K562 (cell line): ENCODE measurements at regions not wholly inside any gene's neighbourhood (a gene's known extent, or its start where the extent isn't known, plus 50 kb on each side); places are given as distances from the start of the nearest gene placed in this dataset.

ENCODE experiments used
- ATAC-seq: fragments of 200-7000 bp; cut with Tn5 transposase; 3 replicates; pipeline ENCODE4 v1.9.1; 2020; ENCODE audit warnings: moderate library complexity
- BruUV-seq: library from RNA; stranded (reverse); fragments of 400-500 nt; replicated peaks from 2 replicates; lab custom pipeline; 2021; lab: Mats Ljungman, UMichigan
- CTCF ChIA-PET: fragments of 300-600 bp; formaldehyde crosslinking; extraction: SDS; loops from one replicate; lab custom pipeline; 2021; ENCODE audit warnings: low intra/inter-chr PET ratio; lab: Yijun Ruan, JAX
- POLR2A ChIA-PET: fragments of 300-600, 350-650 bp; sonication (Branson Sonifier 250); formaldehyde crosslinking; extraction: SDS; loops from one replicate; lab custom pipeline; 2021; ENCODE audit warnings: antibody characterized with exemption, inconsistent platforms; lab: Yijun Ruan, JAX
- DNase-seq, 4 experiments: peaks; one replicate each; pipeline versions ENCODE4 v3.0.0 to v3.0.0-alpha.2; 2011 to 2018; ENCODE audit warnings: low spot score in 3 of 4, mixed read lengths in 3 of 4; ENCODE audit errors: extremely low read depth in 1 of 4
- FAIRE-seq: peaks from 2 replicates; lab custom pipeline; 2011; peaks lifted over from hg19 to GRCh38; lab: Jason Lieb, UNC
- H2AFZ ChIP-seq: 2 replicates; pipeline ENCODE4 v1.6.0; 2011; ENCODE audit warnings: low read depth, low read length, control low read depth, inconsistent platforms
- H3K27ac ChIP-seq: fragments of 200-600 bp; 3 replicates; pipeline ENCODE4 v1.8.0; 2011; ENCODE audit warnings: low read depth, mild to moderate bottlenecking, control low read depth, inconsistent platforms, low read length, moderate library complexity, mixed read lengths; ENCODE audit errors: extremely low read depth
- H3K27me3 ChIP-seq, 2 experiments: fragments of 300-600 bp in 1 of 2; 2 replicates in 1 of 2; 3 replicates in 1 of 2; pipeline versions ENCODE4 v1.6.0 to v1.8.0; 2011; ENCODE audit warnings: inconsistent platforms in 2 of 2, low read length in 2 of 2, mild to moderate bottlenecking in 1 of 2, mixed read lengths in 1 of 2, moderate library complexity in 1 of 2; ENCODE audit not compliant: control insufficient read depth in 2 of 2, insufficient read depth in 2 of 2
- H3K36me3 ChIP-seq: fragments of 300-600 bp; 3 replicates; pipeline ENCODE4 v1.8.0; 2011; ENCODE audit warnings: mild to moderate bottlenecking, low read length, inconsistent platforms; ENCODE audit not compliant: control insufficient read depth, insufficient read depth
- H3K4me1 ChIP-seq, 2 experiments: fragments of 200-600 bp in 1 of 2; replicated peaks in 1 of 2; 2 replicates in 1 of 2; 3 replicates in 1 of 2; pipeline versions ENCODE4 v1.5.1 to v1.8.0; 2011; ENCODE audit warnings: inconsistent platforms in 2 of 2, low read length in 2 of 2, mild to moderate bottlenecking in 1 of 2, mixed read lengths in 1 of 2, moderate library complexity in 1 of 2; ENCODE audit not compliant: control insufficient read depth in 2 of 2, insufficient read depth in 2 of 2
- H3K4me2 ChIP-seq: 2 replicates; pipeline ENCODE4 v1.6.1; 2011; ENCODE audit warnings: low read length, control low read depth, inconsistent platforms, mixed read lengths; ENCODE audit not compliant: insufficient read depth
- H3K4me3 ChIP-seq: fragments of 200-600 bp; sonication (generic), shearing (Covaris generic); 2 replicates; pipeline ENCODE4 v1.5.1; 2016; ENCODE audit warnings: control low read depth, inconsistent platforms
- H3K79me2 ChIP-seq: fragments of 200-600 bp; 3 replicates; pipeline ENCODE4 v1.8.0; 2011; ENCODE audit warnings: low read length, inconsistent platforms; ENCODE audit not compliant: control insufficient read depth, insufficient read depth
- H3K9ac ChIP-seq, 2 experiments: 2 replicates each; pipeline versions ENCODE4 v1.6.0 to v1.6.1; 2011; ENCODE audit warnings: low read depth in 2 of 2, low read length in 2 of 2, control low read depth in 1 of 2, inconsistent platforms in 1 of 2, mild to moderate bottlenecking in 1 of 2, mixed read lengths in 1 of 2; ENCODE audit not compliant: insufficient read depth in 1 of 2
- H3K9me1 ChIP-seq: one replicate; pipeline ENCODE4 v1.6.0; 2011; ENCODE audit warnings: inconsistent platforms, mild to moderate bottlenecking, low read length, moderate library complexity; ENCODE audit not compliant: control insufficient read depth, insufficient read depth
- H3K9me3 ChIP-seq: replicated peaks from 2 replicates; pipeline ENCODE4 v1.5.1; 2011; ENCODE audit warnings: low read depth, low read length, inconsistent platforms; ENCODE audit not compliant: control insufficient read depth, insufficient read depth
- H4K20me1 ChIP-seq: replicated peaks from 2 replicates; pipeline ENCODE4 v1.6.1; 2011; ENCODE audit warnings: low read length, inconsistent platforms, mixed read lengths; ENCODE audit not compliant: control insufficient read depth, insufficient read depth
- DACH1 ChIP-seq: fragments of 450-650 bp; IDR thresholded peaks from 2 replicates; pipeline ENCODE4 v1.6.1; 2018; ENCODE audit not compliant: partially characterized antibody
- EWSR1 ChIP-seq: fragments of 450-650 bp; IDR thresholded peaks from 2 replicates; pipeline ENCODE4 v1.6.1; 2018; ENCODE audit warnings: borderline replicate concordance, mild to moderate bottlenecking, low read depth, moderate library complexity; ENCODE audit not compliant: partially characterized antibody
- HDAC8 ChIP-seq: fragments of 450-650 bp; IDR thresholded peaks from 2 replicates; pipeline ENCODE4 v1.6.1; 2016; ENCODE audit warnings: mild to moderate bottlenecking, missing genetic modification characterization, moderate library complexity, missing compliant biosample characterization
- HMG20A ChIP-seq: fragments of 450-650 bp; formaldehyde crosslinking; conservative IDR thresholded peaks from 2 replicates; pipeline ENCODE4 v1.4.0; 2020; ENCODE audit warnings: mild to moderate bottlenecking, mixed read lengths
- HMG20B ChIP-seq: fragments of 250-450 bp; sonication (Bioruptor Pico); IDR thresholded peaks from 2 replicates; pipeline ENCODE4 v1.5.0; 2021; ENCODE audit warnings: mild to moderate bottlenecking
- MTF1 ChIP-seq: fragments of 250-450 bp; sonication (Bioruptor Pico); IDR thresholded peaks from 2 replicates; pipeline ENCODE4 v1.9.0; 2021; ENCODE audit warnings: moderate library complexity, mild to moderate bottlenecking, inconsistent platforms, borderline replicate concordance
- NFE2L1 ChIP-seq: fragments of 450-650 bp; IDR thresholded peaks from 2 replicates; pipeline ENCODE4 v1.6.1; 2016; ENCODE audit warnings: missing genetic modification characterization, low read depth, mild to moderate bottlenecking, missing compliant biosample characterization, moderate library complexity, borderline replicate concordance
- PHF8 ChIP-seq: fragments of 200-600 bp; sonication (generic); IDR thresholded peaks from 2 replicates; pipeline ENCODE4 v1.6.1; 2012; ENCODE audit warnings: mixed run types, mild to moderate bottlenecking, inconsistent platforms, low read length, moderate library complexity, borderline replicate concordance
- SUPT5H ChIP-seq: fragments of 450-650 bp; IDR thresholded peaks from 2 replicates; pipeline ENCODE4 v1.6.1; 2016
- TCF7 ChIP-seq: sonication (generic); IDR thresholded peaks from 2 replicates; pipeline ENCODE4 v1.6.1; 2016; ENCODE audit warnings: antibody characterized with exemption, borderline replicate concordance
- ZNF324 ChIP-seq: fragments of 250-450 bp; sonication (Bioruptor Pico); IDR thresholded peaks from 2 replicates; pipeline ENCODE4 v1.4.0; 2020; ENCODE audit warnings: mild to moderate bottlenecking
- WGBS: fragments of 100-300 bp; shearing (Covaris generic); methylation state at CpG from one replicate; pipeline ENCODE4 v1.1.6; 2016; ENCODE audit warnings: low coverage, mixed read lengths; ENCODE audit not compliant: insufficient coverage; ENCODE audit errors: missing lambda C conversion rate; 5-methylcytosine and 5-hydroxymethylcytosine counted together
- in situ Hi-C: fragments of 300-500 bp; cut with MboI; formaldehyde crosslinking; loops from 4 replicates; pipeline ENCODE4 v1.15.0; 2018; ENCODE audit warnings: inconsistent platforms, mixed read lengths
- intact Hi-C: fragments of 100-400 bp; cut with micrococcal nuclease; formaldehyde crosslinking; loops from 2 replicates; pipeline ENCODE4 v1.14.2; 2022
- TF ChIP-seq, protein P1 (sequence below): fragments of 250-450 bp; sonication (Bioruptor Pico); IDR thresholded peaks from 2 replicates; pipeline ENCODE4 v1.8.0; 2021; ENCODE audit warnings: moderate library complexity, mild to moderate bottlenecking, inconsistent platforms
- TF ChIP-seq, protein P2 (sequence below): IDR thresholded peaks from 2 replicates; pipeline ENCODE4 v1.6.1; 2011; ENCODE audit warnings: borderline replicate concordance, low read depth, mild to moderate bottlenecking, moderate library complexity, low read length; ENCODE audit not compliant: insufficient read depth, poor library complexity, severe bottlenecking
- TF ChIP-seq, protein P3 (sequence below): IDR thresholded peaks from 3 replicates; pipeline ENCODE4 v1.6.1; 2011; ENCODE audit warnings: borderline replicate concordance, mild to moderate bottlenecking, moderate library complexity; ENCODE audit not compliant: insufficient read length; ENCODE audit errors: extremely low read depth
- TF ChIP-seq, protein P4 (sequence below): fragments of 450-650 bp; formaldehyde crosslinking; IDR thresholded peaks from 2 replicates; pipeline ENCODE4 v1.4.0; 2020; ENCODE audit warnings: mild to moderate bottlenecking, moderate library complexity

DNA sequence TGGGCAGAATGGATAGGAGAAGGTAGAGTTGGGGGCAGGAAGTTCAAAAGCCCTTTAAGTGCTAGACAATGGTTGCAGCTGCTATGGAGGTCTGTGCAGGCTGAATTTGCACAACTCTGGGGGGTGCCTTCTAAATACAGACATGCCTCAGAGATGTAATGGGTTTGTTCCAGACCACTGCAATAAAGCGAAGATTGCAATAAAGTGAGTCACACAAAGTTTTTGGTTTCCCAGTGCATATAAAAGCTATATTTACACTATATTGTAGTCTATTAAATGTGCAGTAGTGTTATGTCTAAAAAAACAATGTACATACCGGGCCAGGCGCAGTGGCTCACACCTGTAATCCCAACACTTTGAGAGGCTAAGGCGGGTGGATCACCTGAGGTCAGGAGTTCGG lies 60.5 kb upstream of the MYOCD start:
- BruUV-seq: no TSS peak
- TF ChIP-seq, protein P1, sequence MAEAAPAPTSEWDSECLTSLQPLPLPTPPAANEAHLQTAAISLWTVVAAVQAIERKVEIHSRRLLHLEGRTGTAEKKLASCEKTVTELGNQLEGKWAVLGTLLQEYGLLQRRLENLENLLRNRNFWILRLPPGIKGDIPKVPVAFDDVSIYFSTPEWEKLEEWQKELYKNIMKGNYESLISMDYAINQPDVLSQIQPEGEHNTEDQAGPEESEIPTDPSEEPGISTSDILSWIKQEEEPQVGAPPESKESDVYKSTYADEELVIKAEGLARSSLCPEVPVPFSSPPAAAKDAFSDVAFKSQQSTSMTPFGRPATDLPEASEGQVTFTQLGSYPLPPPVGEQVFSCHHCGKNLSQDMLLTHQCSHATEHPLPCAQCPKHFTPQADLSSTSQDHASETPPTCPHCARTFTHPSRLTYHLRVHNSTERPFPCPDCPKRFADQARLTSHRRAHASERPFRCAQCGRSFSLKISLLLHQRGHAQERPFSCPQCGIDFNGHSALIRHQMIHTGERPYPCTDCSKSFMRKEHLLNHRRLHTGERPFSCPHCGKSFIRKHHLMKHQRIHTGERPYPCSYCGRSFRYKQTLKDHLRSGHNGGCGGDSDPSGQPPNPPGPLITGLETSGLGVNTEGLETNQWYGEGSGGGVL (CRISPR knock-in tag): no peak
- TF ChIP-seq SUPT5H (no peak), EWSR1 (no peak), DACH1 (no peak), NFE2L1 (tag) (no peak), ZNF324 (CRISPR knock-in tag) (no peak), HMG20A (CRISPR knock-in tag) (no peak), HMG20B (CRISPR knock-in tag) (no peak), MTF1 (CRISPR knock-in tag) (no peak), HDAC8 (no peak), PHF8 (no peak), TCF7 (no peak)
- TF ChIP-seq, protein P2, sequence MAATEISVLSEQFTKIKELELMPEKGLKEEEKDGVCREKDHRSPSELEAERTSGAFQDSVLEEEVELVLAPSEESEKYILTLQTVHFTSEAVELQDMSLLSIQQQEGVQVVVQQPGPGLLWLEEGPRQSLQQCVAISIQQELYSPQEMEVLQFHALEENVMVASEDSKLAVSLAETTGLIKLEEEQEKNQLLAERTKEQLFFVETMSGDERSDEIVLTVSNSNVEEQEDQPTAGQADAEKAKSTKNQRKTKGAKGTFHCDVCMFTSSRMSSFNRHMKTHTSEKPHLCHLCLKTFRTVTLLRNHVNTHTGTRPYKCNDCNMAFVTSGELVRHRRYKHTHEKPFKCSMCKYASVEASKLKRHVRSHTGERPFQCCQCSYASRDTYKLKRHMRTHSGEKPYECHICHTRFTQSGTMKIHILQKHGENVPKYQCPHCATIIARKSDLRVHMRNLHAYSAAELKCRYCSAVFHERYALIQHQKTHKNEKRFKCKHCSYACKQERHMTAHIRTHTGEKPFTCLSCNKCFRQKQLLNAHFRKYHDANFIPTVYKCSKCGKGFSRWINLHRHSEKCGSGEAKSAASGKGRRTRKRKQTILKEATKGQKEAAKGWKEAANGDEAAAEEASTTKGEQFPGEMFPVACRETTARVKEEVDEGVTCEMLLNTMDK: no peak
- TF ChIP-seq, protein P3, sequence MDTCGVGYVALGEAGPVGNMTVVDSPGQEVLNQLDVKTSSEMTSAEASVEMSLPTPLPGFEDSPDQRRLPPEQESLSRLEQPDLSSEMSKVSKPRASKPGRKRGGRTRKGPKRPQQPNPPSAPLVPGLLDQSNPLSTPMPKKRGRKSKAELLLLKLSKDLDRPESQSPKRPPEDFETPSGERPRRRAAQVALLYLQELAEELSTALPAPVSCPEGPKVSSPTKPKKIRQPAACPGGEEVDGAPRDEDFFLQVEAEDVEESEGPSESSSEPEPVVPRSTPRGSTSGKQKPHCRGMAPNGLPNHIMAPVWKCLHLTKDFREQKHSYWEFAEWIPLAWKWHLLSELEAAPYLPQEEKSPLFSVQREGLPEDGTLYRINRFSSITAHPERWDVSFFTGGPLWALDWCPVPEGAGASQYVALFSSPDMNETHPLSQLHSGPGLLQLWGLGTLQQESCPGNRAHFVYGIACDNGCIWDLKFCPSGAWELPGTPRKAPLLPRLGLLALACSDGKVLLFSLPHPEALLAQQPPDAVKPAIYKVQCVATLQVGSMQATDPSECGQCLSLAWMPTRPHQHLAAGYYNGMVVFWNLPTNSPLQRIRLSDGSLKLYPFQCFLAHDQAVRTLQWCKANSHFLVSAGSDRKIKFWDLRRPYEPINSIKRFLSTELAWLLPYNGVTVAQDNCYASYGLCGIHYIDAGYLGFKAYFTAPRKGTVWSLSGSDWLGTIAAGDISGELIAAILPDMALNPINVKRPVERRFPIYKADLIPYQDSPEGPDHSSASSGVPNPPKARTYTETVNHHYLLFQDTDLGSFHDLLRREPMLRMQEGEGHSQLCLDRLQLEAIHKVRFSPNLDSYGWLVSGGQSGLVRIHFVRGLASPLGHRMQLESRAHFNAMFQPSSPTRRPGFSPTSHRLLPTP: no peak
- TF ChIP-seq, protein P4, sequence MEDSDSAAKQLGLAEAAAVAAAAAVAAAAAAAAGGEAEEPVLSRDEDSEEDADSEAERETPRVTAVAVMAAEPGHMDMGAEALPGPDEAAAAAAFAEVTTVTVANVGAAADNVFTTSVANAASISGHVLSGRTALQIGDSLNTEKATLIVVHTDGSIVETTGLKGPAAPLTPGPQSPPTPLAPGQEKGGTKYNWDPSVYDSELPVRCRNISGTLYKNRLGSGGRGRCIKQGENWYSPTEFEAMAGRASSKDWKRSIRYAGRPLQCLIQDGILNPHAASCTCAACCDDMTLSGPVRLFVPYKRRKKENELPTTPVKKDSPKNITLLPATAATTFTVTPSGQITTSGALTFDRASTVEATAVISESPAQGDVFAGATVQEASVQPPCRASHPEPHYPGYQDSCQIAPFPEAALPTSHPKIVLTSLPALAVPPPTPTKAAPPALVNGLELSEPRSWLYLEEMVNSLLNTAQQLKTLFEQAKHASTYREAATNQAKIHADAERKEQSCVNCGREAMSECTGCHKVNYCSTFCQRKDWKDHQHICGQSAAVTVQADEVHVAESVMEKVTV: no peak

More for the DNA sequence above, 60.5 kb upstream of the MYOCD start:
- 0% methylated on average over 4 of the region's 5 CpGs for WGBS
- Histone ChIP-seq H4K20me1 (no peaks in the 10 kb centered on the region), H2AFZ (no peak overlapping the region), H3K27ac (no peak overlapping the region), H3K79me2 (no peaks in the 10 kb centered on the region), H3K9me3 (no peaks in the 10 kb centered on the region), H3K27me3 (peaks cover 0 to 5% of the 10 kb centered on the region in 2 experiments; a peak in 1 of 5 replicates), H3K4me1 (no peaks in the 10 kb centered on the region), H3K9me1 (no peaks in the 10 kb centered on the region), H3K4me2 (no peak overlapping the region), H3K36me3 (no peaks in the 10 kb centered on the region), H3K9ac (no peak overlapping the region), H3K4me3 (no peak overlapping the region)
- DNase-seq (no peak), FAIRE-seq (no peak), ATAC-seq (no peak)
- ChIA-PET POLR2A (no interaction called here), CTCF (no interaction called here)
- intact Hi-C loops: no loop called here
- in situ Hi-C loops: no loop called here
